ENCODE measurements at regions not wholly inside any gene's neighbourhood (a gene's known extent, or its start where the extent isn't known, plus 50 kb on each side); places are given as distances from the start of the nearest gene placed in this dataset.

GRCh38 chr4:14247767-14248166 lies 620.2 kb upstream of the BOD1L1 start:
- ATAC-seq (ENCODE audit: low read depth in 2 of 2), result no peak
- peaks cover 0 to 5% (median 0%) of the 10 kb centered on the region in 3 donors for H3K4me1 Mint-ChIP-seq
- H3K27ac Mint-ChIP-seq, result no peak overlapping the region
- peaks cover 0 to 8% (median 2%) of the 10 kb centered on the region in 7 donors for H3K9me3 Mint-ChIP-seq
- no peak for DNase-seq
- no peaks in the 10 kb centered on the region for H3K36me3 Mint-ChIP-seq
- H3K4me3 Mint-ChIP-seq, result no peak overlapping the region
- no peaks in the 10 kb centered on the region for H3K27me3 Mint-ChIP-seq

GRCh38 chr4:14249226-14249625 lies 621.7 kb upstream of the BOD1L1 start:
- H3K36me3 Mint-ChIP-seq, result no peaks in the 10 kb centered on the region
- ATAC-seq (ENCODE audit: low read depth in 2 of 2), result no peak
- peaks cover 0 to 1% (median 0%) of the 10 kb centered on the region in 3 donors for H3K4me1 Mint-ChIP-seq
- H3K27me3 Mint-ChIP-seq, result no peaks in the 10 kb centered on the region
- peaks cover 0 to 11% (median 4%) of the 10 kb centered on the region in 7 donors for H3K9me3 Mint-ChIP-seq
- no peak overlapping the region for H3K4me3 Mint-ChIP-seq
- no peak overlapping the region for H3K27ac Mint-ChIP-seq
- DNase-seq, result no peak

GRCh38 chr4:14254252-14254651 lies 626.7 kb upstream of the BOD1L1 start:
- Mint-ChIP-seq H3K36me3 (no peaks in the 10 kb centered on the region), H3K4me3 (no peak overlapping the region), H3K9me3 (peaks cover 0 to 11% (median 4%) of the 10 kb centered on the region in 7 donors), H3K4me1 (no peaks in the 10 kb centered on the region), H3K27ac (no peak overlapping the region), H3K27me3 (no peaks in the 10 kb centered on the region)
- ATAC-seq (ENCODE audit: low read depth in 2 of 2), result no peak
- peak; percentile 3 for DNase-seq

GRCh38 chr4:14254926-14255325 lies 627.4 kb upstream of the BOD1L1 start:
- ATAC-seq (ENCODE audit: low read depth in 2 of 2), result no peak
- no peak for DNase-seq
- H3K27ac Mint-ChIP-seq, result no peak overlapping the region
- H3K36me3 Mint-ChIP-seq, result no peaks in the 10 kb centered on the region
- H3K4me1 Mint-ChIP-seq, result no peaks in the 10 kb centered on the region
- peaks cover 0 to 11% (median 4%) of the 10 kb centered on the region in 7 donors for H3K9me3 Mint-ChIP-seq
- H3K4me3 Mint-ChIP-seq, result no peak overlapping the region
- no peaks in the 10 kb centered on the region for H3K27me3 Mint-ChIP-seq

GRCh38 chr4:14257903-14258302 lies 630.4 kb upstream of the BOD1L1 start:
- Mint-ChIP-seq H3K4me3 (no peak overlapping the region), H3K27me3 (no peaks in the 10 kb centered on the region), H3K9me3 (peaks cover 0 to 7% (median 2%) of the 10 kb centered on the region in 7 donors), H3K4me1 (no peaks in the 10 kb centered on the region), H3K36me3 (no peaks in the 10 kb centered on the region), H3K27ac (no peak overlapping the region)
- no peak for ATAC-seq (ENCODE audit: low read depth in 2 of 2)
- no peak for DNase-seq

GRCh38 chr4:14259936-14260335 lies 632.4 kb upstream of the BOD1L1 start:
- Mint-ChIP-seq H3K27me3 (no peaks in the 10 kb centered on the region), H3K9me3 (peaks cover 0 to 6% (median 0%) of the 10 kb centered on the region in 7 donors), H3K36me3 (no peaks in the 10 kb centered on the region), H3K4me3 (no peak overlapping the region), H3K4me1 (no peaks in the 10 kb centered on the region), H3K27ac (no peak overlapping the region)
- DNase-seq (no peak), ATAC-seq (ENCODE audit: low read depth in 2 of 2) (no peak)

GRCh38 chr4:14260591-14260990 lies 633.1 kb upstream of the BOD1L1 start:
- Mint-ChIP-seq H3K27me3 (no peaks in the 10 kb centered on the region), H3K36me3 (no peaks in the 10 kb centered on the region), H3K4me3 (no peak overlapping the region), H3K9me3 (peaks cover 0 to 6% (median 0%) of the 10 kb centered on the region in 7 donors), H3K27ac (no peak overlapping the region), H3K4me1 (no peaks in the 10 kb centered on the region)
- ATAC-seq (ENCODE audit: low read depth in 2 of 2), result no peak
- DNase-seq, result no peak

GRCh38 chr4:14262221-14262620 lies 634.7 kb upstream of the BOD1L1 start:
- no peaks in the 10 kb centered on the region for H3K27me3 Mint-ChIP-seq
- no peak for DNase-seq
- H3K36me3 Mint-ChIP-seq, result no peaks in the 10 kb centered on the region
- no peaks in the 10 kb centered on the region for H3K4me1 Mint-ChIP-seq
- no peak overlapping the region for H3K27ac Mint-ChIP-seq
- no peak overlapping the region for H3K4me3 Mint-ChIP-seq
- ATAC-seq (ENCODE audit: low read depth in 2 of 2), result no peak
- peaks cover 0 to 6% (median 0%) of the 10 kb centered on the region in 7 donors for H3K9me3 Mint-ChIP-seq

- ATAC-seq (ENCODE audit: low read depth in 2 of 2) (no peak), DNase-seq (no peak)
- no peak overlapping the region for H3K27ac Mint-ChIP-seq
- H3K27me3 Mint-ChIP-seq, result no peaks in the 10 kb centered on the region
- peaks cover 0 to under 1% (median 0%) of the 10 kb centered on the region in 3 donors for H3K4me1 Mint-ChIP-seq
- H3K9me3 Mint-ChIP-seq, result peaks cover 0 to 6% (median 0%) of the 10 kb centered on the region in 7 donors
- H3K4me3 Mint-ChIP-seq, result no peak overlapping the region
- no peaks in the 10 kb centered on the region for H3K36me3 Mint-ChIP-seq
Observed at GRCh38 chr4:14264437-14264836, 636.9 kb upstream of the BOD1L1 start.

- no peaks in the 10 kb centered on the region for H3K36me3 Mint-ChIP-seq
- H3K4me1 Mint-ChIP-seq, result peaks cover 6 to 11% (median 8%) of the 10 kb centered on the region in 3 donors
- H3K27me3 Mint-ChIP-seq, result no peaks in the 10 kb centered on the region
- ATAC-seq (ENCODE audit: low read depth in 2 of 2) (no peak), DNase-seq (no peak)
- H3K27ac Mint-ChIP-seq, result no peak overlapping the region
- peaks cover 0 to 6% (median 0%) of the 10 kb centered on the region in 7 donors for H3K9me3 Mint-ChIP-seq
- H3K4me3 Mint-ChIP-seq, result no peak overlapping the region
Observed at GRCh38 chr4:14265651-14266050, 638.1 kb upstream of the BOD1L1 start.

- no peak overlapping the region for H3K27ac Mint-ChIP-seq
- H3K36me3 Mint-ChIP-seq, result no peaks in the 10 kb centered on the region
- DNase-seq (no peak), ATAC-seq (ENCODE audit: low read depth in 2 of 2) (no peak)
- peaks cover 0 to 2% (median 0%) of the 10 kb centered on the region in 7 donors for H3K9me3 Mint-ChIP-seq
- H3K4me3 Mint-ChIP-seq, result no peak overlapping the region
- H3K4me1 Mint-ChIP-seq, result peaks cover 11 to 22% (median 21%) of the 10 kb centered on the region in 3 donors
- H3K27me3 Mint-ChIP-seq, result no peaks in the 10 kb centered on the region
Observed at GRCh38 chr4:14267373-14268060, 640.0 kb upstream of the BOD1L1 start.

GRCh38 chr4:14269824-14270223 lies 642.3 kb upstream of the BOD1L1 start:
- H3K4me3 Mint-ChIP-seq, result peak overlapping the region in 1 of 8 donors; percentile 20
- H3K27ac Mint-ChIP-seq, result peak overlapping the region in 4 of 6 donors; percentile 16 to 55 (median 38)
- DNase-seq, result peak; percentile 12
- peaks cover 0 to 2% (median 0%) of the 10 kb centered on the region in 7 donors for H3K9me3 Mint-ChIP-seq
- peaks cover 11 to 23% (median 22%) of the 10 kb centered on the region in 3 donors for H3K4me1 Mint-ChIP-seq
- peak; percentile 68 to 83 for ATAC-seq (ENCODE audit: low read depth in 2 of 2)
- no peaks in the 10 kb centered on the region for H3K27me3 Mint-ChIP-seq
- no peaks in the 10 kb centered on the region for H3K36me3 Mint-ChIP-seq

- no peak for ATAC-seq (ENCODE audit: low read depth in 2 of 2)
- Mint-ChIP-seq H3K27me3 (no peaks in the 10 kb centered on the region), H3K27ac (no peak overlapping the region), H3K36me3 (no peaks in the 10 kb centered on the region), H3K4me3 (no peak overlapping the region), H3K9me3 (peaks cover 0 to 14% (median 5%) of the 10 kb centered on the region in 7 donors), H3K4me1 (peaks cover 11 to 23% (median 22%) of the 10 kb centered on the region in 3 donors)
- no peak for DNase-seq
Observed at GRCh38 chr4:14272206-14272605, 644.7 kb upstream of the BOD1L1 start.

- no peak overlapping the region for H3K4me3 Mint-ChIP-seq
- no peaks in the 10 kb centered on the region for H3K27me3 Mint-ChIP-seq
- ATAC-seq (ENCODE audit: low read depth in 2 of 2), result no peak
- peaks cover 0 to 7% (median under 1%) of the 10 kb centered on the region in 3 donors for H3K4me1 Mint-ChIP-seq
- no peaks in the 10 kb centered on the region for H3K36me3 Mint-ChIP-seq
- peaks cover 0 to 14% (median 5%) of the 10 kb centered on the region in 7 donors for H3K9me3 Mint-ChIP-seq
- H3K27ac Mint-ChIP-seq, result no peak overlapping the region
- no peak for DNase-seq
Observed at GRCh38 chr4:14277505-14277904, 650.0 kb upstream of the BOD1L1 start.

Data from naive B cell (primary cell).